ENCODE measurements at regions not wholly inside any gene's neighbourhood (a gene's known extent, or its start where the extent isn't known, plus 50 kb on each side); places are given as distances from the start of the nearest gene placed in this dataset.

- no peak overlapping the region for H3K18ac ChIP-seq (ENCODE audit: extremely low read depth, low read length)
- no peak overlapping the region for H2AFZ ChIP-seq (ENCODE audit: low read length)
- no peak overlapping the region for H3K4me3 ChIP-seq (ENCODE audit: extremely low read depth in 1 of 4, insufficient read depth in 2 of 4, low read depth in 3 of 4, low read length in 4 of 4)
- no peak overlapping the region for H4K91ac ChIP-seq (replicated peaks; ENCODE audit: insufficient read length, low read length)
- H3K36me3 ChIP-seq (ENCODE audit: control insufficient read depth in 2 of 4, insufficient read depth in 4 of 4, low read length in 3 of 4) = no peaks in the 10 kb centered on the region
- no peaks in the 10 kb centered on the region for H3K27me3 ChIP-seq (replicated peaks in 1 of 4; ENCODE audit: control insufficient read depth in 3 of 4, extremely low read depth in 1 of 4, insufficient read depth in 3 of 4, low read length in 3 of 4)
- DNase-seq (ENCODE audit: low read depth in 1 of 2, low spot score in 2 of 2) = no peak
- no peak overlapping the region for H3K9ac ChIP-seq (replicated peaks in 1 of 4; ENCODE audit: extremely low read depth in 1 of 4, low read depth in 3 of 4, low read length in 3 of 4)
- no peaks in the 10 kb centered on the region for H3K4me1 ChIP-seq (replicated peaks in 1 of 4; ENCODE audit: control insufficient read depth in 3 of 4, insufficient read depth in 4 of 4, low read length in 3 of 4)
- H3K9me3 ChIP-seq (ENCODE audit: insufficient read depth in 2 of 2, low read depth in 1 of 2, low read length in 1 of 2) = no peaks in the 10 kb centered on the region
- no peak overlapping the region for H3K23ac ChIP-seq (ENCODE audit: insufficient read length)
- no peak for FAIRE-seq
- no peak overlapping the region for H2BK12ac ChIP-seq (ENCODE audit: low read depth, low read length)
- H2BK20ac ChIP-seq (ENCODE audit: low read length) = no peak overlapping the region
- POLR2A ChIA-PET (ENCODE audit: partially characterized antibody) = no interaction called here
- H2AK5ac ChIP-seq (ENCODE audit: low read depth, low read length) = no peak overlapping the region
- H2BK5ac ChIP-seq (ENCODE audit: low read depth, low read length) = no peak overlapping the region
- no peak overlapping the region for H2BK15ac ChIP-seq (ENCODE audit: low read length)
- no peak overlapping the region for H3K4me2 ChIP-seq (ENCODE audit: insufficient read depth in 1 of 2, low read depth in 2 of 2, low read length in 2 of 2)
- no peaks in the 10 kb centered on the region for H3K23me2 ChIP-seq (ENCODE audit: low read depth, low read length)
- WGBS, 2 experiments (ENCODE audit: extremely low coverage in 1 of 2, insufficient coverage in 1 of 2, insufficient read length in 1 of 2, insufficient replicate concordance in 2 of 2, low coverage in 1 of 2, low lambda C conversion rate in 2 of 2, missing lambda C conversion rate in 1 of 2) = 85% methylated on average over 4 of the region's 4 CpGs; no CpG with 5 or more reads in 1 of the 2 experiments
- no peak overlapping the region for H3K56ac ChIP-seq (replicated peaks; ENCODE audit: insufficient read length, low read depth, low read length)
- H4K20me1 ChIP-seq (replicated peaks in 1 of 2; ENCODE audit: control insufficient read depth in 1 of 2, insufficient read depth in 2 of 2, low read length in 2 of 2) = no peaks in the 10 kb centered on the region
- CTCF ChIA-PET (ENCODE audit: partially characterized antibody) = no interaction called here
- no peaks in the 10 kb centered on the region for H3K79me2 ChIP-seq (ENCODE audit: control insufficient read depth in 1 of 2, insufficient read depth in 2 of 2, low read length in 2 of 2)
- H3K79me1 ChIP-seq (ENCODE audit: low read depth, low read length) = no peaks in the 10 kb centered on the region
- H2BK120ac ChIP-seq (replicated peaks; ENCODE audit: low read depth, low read length) = no peak overlapping the region
- H4K5ac ChIP-seq (ENCODE audit: insufficient read length, low read depth, low read length) = no peak overlapping the region
- H3K27ac ChIP-seq (ENCODE audit: low read depth, low read length) = no peak overlapping the region
- no peak overlapping the region for H3K4ac ChIP-seq (replicated peaks; ENCODE audit: insufficient read length, low read depth, low read length)
- no peak overlapping the region for H4K8ac ChIP-seq (ENCODE audit: extremely low read depth, insufficient read depth, low read length)
- no peak overlapping the region for H3K14ac ChIP-seq (ENCODE audit: insufficient read length)
- TF ChIP-seq NRF1 (IDR thresholded peaks at IDR 0.05; ENCODE audit: low read depth, low read length) (no peak), RNF2 (IDR thresholded peaks at IDR 0.05; ENCODE audit: borderline replicate concordance, low read depth, low read length, missing control alignments, poor library complexity, severe bottlenecking) (no peak), BRCA1 (IDR thresholded peaks at IDR 0.05; ENCODE audit: low read depth, low read length) (no peak), EP300 (IDR thresholded peaks at IDR 0.05; ENCODE audit: borderline replicate concordance in 1 of 2, low read depth in 2 of 2, low read length in 2 of 2) (no peak), ASH2L (IDR thresholded peaks at IDR 0.05; ENCODE audit: low read length) (no peak), TEAD4 (IDR thresholded peaks at IDR 0.05; ENCODE audit: low read depth, low read length) (no peak), CTCF (IDR thresholded peaks at IDR 0.05; ENCODE audit: control extremely low read depth in 1 of 3, insufficient read depth in 1 of 3, low read depth in 1 of 3, low read length in 3 of 3) (no peak), BACH1 (IDR thresholded peaks at IDR 0.05; ENCODE audit: low read length) (no peak), CBX5 (IDR thresholded peaks at IDR 0.05; ENCODE audit: low read depth, low read length) (no peak), SAP30 (IDR thresholded peaks at IDR 0.05; ENCODE audit: insufficient read depth, insufficient replicate concordance, low read length) (no peak), JUN (IDR thresholded peaks at IDR 0.05; ENCODE audit: low read depth, low read length) (no peak), CREB1 (IDR thresholded peaks at IDR 0.05) (no peak), EZH2 (IDR thresholded peaks at IDR 0.05; ENCODE audit: low read depth, low read length, severe bottlenecking) (no peak)
These were observed 344.2 kb upstream of the BTBD3 start for GRCh38 chr20:11573507-11573906.

All from H1 (cell line).